Progenitor cell of endocrine pancreas (in vitro differentiated cells): ENCODE measurements at regions not wholly inside any gene's neighbourhood (a gene's known extent, or its start where the extent isn't known, plus 50 kb on each side); places are given as distances from the start of the nearest gene placed in this dataset.

ENCODE experiments used
- DNase-seq: peaks from one replicate; pipeline ENCODE4 v3.0.0; 2021; ENCODE audit warnings: low spot score; ENCODE audit not compliant: unreplicated experiment
- H3K27ac Mint-ChIP-seq: 2 replicates; pipeline ENCODE4 v1.8.0; 2021; ENCODE audit warnings: mild to moderate bottlenecking, moderate library complexity, mixed read lengths
- H3K27me3 Mint-ChIP-seq: 2 replicates; pipeline ENCODE4 v1.8.0; 2021; ENCODE audit warnings: mixed read lengths
- H3K36me3 Mint-ChIP-seq: 2 replicates; pipeline ENCODE4 v1.8.0; 2022; ENCODE audit warnings: mixed read lengths; ENCODE audit not compliant: insufficient read depth
- H3K4me1 Mint-ChIP-seq: 2 replicates; pipeline ENCODE4 v1.8.0; 2021; ENCODE audit warnings: low read depth, mixed read lengths
- H3K4me3 Mint-ChIP-seq: 2 replicates; pipeline ENCODE4 v1.8.0; 2021; ENCODE audit warnings: low read depth, mild to moderate bottlenecking, moderate library complexity, mixed read lengths
- H3K9me3 Mint-ChIP-seq: 2 replicates; pipeline ENCODE4 v1.8.0; 2021; ENCODE audit warnings: low read depth, mixed read lengths
- TF ChIP-seq, protein P1 (sequence below): fragments of 200-600 bp; sonication (generic); IDR thresholded peaks from one replicate; pipeline ENCODE4 v1.5.0; 2021; ENCODE audit warnings: antibody characterized with exemption, mild to moderate bottlenecking; ENCODE audit not compliant: unreplicated experiment

- H3K9me3 Mint-ChIP-seq = no peaks in the 10 kb centered on the region
- no peak overlapping the region for H3K4me3 Mint-ChIP-seq
- no peaks in the 10 kb centered on the region for H3K4me1 Mint-ChIP-seq
- TF ChIP-seq, protein P1, sequence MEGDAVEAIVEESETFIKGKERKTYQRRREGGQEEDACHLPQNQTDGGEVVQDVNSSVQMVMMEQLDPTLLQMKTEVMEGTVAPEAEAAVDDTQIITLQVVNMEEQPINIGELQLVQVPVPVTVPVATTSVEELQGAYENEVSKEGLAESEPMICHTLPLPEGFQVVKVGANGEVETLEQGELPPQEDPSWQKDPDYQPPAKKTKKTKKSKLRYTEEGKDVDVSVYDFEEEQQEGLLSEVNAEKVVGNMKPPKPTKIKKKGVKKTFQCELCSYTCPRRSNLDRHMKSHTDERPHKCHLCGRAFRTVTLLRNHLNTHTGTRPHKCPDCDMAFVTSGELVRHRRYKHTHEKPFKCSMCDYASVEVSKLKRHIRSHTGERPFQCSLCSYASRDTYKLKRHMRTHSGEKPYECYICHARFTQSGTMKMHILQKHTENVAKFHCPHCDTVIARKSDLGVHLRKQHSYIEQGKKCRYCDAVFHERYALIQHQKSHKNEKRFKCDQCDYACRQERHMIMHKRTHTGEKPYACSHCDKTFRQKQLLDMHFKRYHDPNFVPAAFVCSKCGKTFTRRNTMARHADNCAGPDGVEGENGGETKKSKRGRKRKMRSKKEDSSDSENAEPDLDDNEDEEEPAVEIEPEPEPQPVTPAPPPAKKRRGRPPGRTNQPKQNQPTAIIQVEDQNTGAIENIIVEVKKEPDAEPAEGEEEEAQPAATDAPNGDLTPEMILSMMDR = no peak
- no peaks in the 10 kb centered on the region for H3K36me3 Mint-ChIP-seq
- DNase-seq = no peak
- peaks cover 9% of the 10 kb centered on the region for H3K27me3 Mint-ChIP-seq
- no peak overlapping the region for H3K27ac Mint-ChIP-seq
These were observed 189.0 kb downstream of the GALNT1 start for GRCh38 chr18:35770376-35771014.

GRCh38 chr18:35771172-35771571 lies 189.6 kb downstream of the GALNT1 start:
- Mint-ChIP-seq H3K27ac (no peak overlapping the region), H3K4me1 (no peaks in the 10 kb centered on the region), H3K36me3 (no peaks in the 10 kb centered on the region), H3K27me3 (peaks cover 9% of the 10 kb centered on the region), H3K9me3 (no peaks in the 10 kb centered on the region), H3K4me3 (no peak overlapping the region)
- no peak for DNase-seq
- TF ChIP-seq, protein P1 = no peak

DNA sequence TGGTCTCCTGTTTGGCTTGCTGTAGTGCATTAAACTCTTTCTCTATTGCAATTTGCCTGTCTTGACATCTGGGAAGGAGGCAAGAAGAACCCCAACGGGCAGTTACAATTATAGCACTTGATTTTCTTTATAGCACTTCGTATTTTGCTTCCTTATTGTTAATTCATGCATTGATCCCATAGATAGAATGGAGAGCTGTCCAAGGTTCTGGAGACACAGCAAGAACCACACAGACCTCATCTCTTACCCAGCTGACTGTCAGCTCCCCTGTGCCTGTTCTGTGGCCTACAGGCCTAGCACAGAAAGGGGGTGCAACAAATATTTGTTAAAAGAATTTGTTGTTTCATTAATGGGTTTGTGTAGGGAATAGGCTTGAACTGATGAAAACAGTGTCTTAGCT lies 194.3 kb downstream of the GALNT1 start:
- Mint-ChIP-seq H3K9me3 (no peaks in the 10 kb centered on the region), H3K4me3 (no peak overlapping the region), H3K4me1 (no peaks in the 10 kb centered on the region), H3K36me3 (no peaks in the 10 kb centered on the region), H3K27ac (no peak overlapping the region), H3K27me3 (peaks cover 19% of the 10 kb centered on the region)
- TF ChIP-seq, protein P1 = no peak
- DNase-seq = no peak

- no peaks in the 10 kb centered on the region for H3K4me1 Mint-ChIP-seq
- H3K9me3 Mint-ChIP-seq = no peaks in the 10 kb centered on the region
- H3K27ac Mint-ChIP-seq = no peak overlapping the region
- peaks cover 19% of the 10 kb centered on the region for H3K27me3 Mint-ChIP-seq
- H3K4me3 Mint-ChIP-seq = no peak overlapping the region
- TF ChIP-seq, protein P1 = no peak
- DNase-seq = no peak
- no peaks in the 10 kb centered on the region for H3K36me3 Mint-ChIP-seq
These were observed 194.9 kb downstream of the GALNT1 start for GRCh38 chr18:35776473-35776872.

- H3K27me3 Mint-ChIP-seq = peaks cover 19% of the 10 kb centered on the region
- no peaks in the 10 kb centered on the region for H3K4me1 Mint-ChIP-seq
- no peaks in the 10 kb centered on the region for H3K36me3 Mint-ChIP-seq
- DNase-seq = no peak
- H3K4me3 Mint-ChIP-seq = no peak overlapping the region
- H3K9me3 Mint-ChIP-seq = no peaks in the 10 kb centered on the region
- TF ChIP-seq, protein P1 = no peak
- H3K27ac Mint-ChIP-seq = no peak overlapping the region
These were observed 195.4 kb upstream of the RMP24 start for GRCh38 chr18:35777039-35777438.
